ENCODE measurements at regions not wholly inside any gene's neighbourhood (a gene's known extent, or its start where the extent isn't known, plus 50 kb on each side); places are given as distances from the start of the nearest gene placed in this dataset.
"Not testable (repeated sequence)": the region's sequence is repeated elsewhere in the genome, so short reads cannot be mapped to it uniquely, and the experiment has no call there.

- no peak for TF ChIP-seq CTCF (IDR thresholded peaks at IDR 0.05; ENCODE audit: borderline replicate concordance, insufficient read depth, low read depth, low read length)
- no peak overlapping the region for H3K4me3 ChIP-seq (ENCODE audit: low read depth, low read length)
These were observed 130.2 kb upstream of the COBL start for GRCh38 chr7:51446785-51447184.

DNA sequence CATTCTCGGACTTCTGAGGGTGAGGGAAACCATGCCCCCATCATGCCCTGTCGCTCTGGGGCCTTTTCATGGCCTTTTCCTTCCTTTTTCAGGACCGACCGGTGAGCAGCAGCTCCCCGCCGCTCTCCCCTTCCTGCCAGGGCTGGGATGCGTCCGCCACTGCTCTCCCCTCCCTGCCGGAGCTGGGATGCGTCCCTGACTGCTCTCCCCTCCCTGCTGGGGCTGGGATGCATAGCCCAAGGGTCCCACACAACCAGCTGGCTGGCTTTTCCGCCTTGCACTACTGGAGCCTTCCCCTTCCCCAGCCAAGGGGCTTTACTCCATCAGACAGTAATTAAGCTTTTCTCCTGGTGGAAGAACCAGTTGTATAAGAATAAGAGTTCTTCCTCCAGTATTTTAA, 129.7 kb upstream of the COBL start:
- TF ChIP-seq CTCF (IDR thresholded peaks at IDR 0.05; ENCODE audit: borderline replicate concordance, insufficient read depth, low read depth, low read length): no peak
- no peak overlapping the region for H3K4me3 ChIP-seq (ENCODE audit: low read depth, low read length)

- H3K4me3 ChIP-seq (ENCODE audit: low read depth, low read length): no peak overlapping the region
- TF ChIP-seq CTCF (IDR thresholded peaks at IDR 0.05; ENCODE audit: borderline replicate concordance, insufficient read depth, low read depth, low read length): no peak
These were observed 128.3 kb upstream of the COBL start for GRCh38 chr7:51444936-51445335.

GRCh38 chr7:51430480-51431086, 114.0 kb upstream of the COBL start:
- TF ChIP-seq CTCF (IDR thresholded peaks at IDR 0.05; ENCODE audit: borderline replicate concordance, insufficient read depth, low read depth, low read length): peak; percentile 65
- H3K4me3 ChIP-seq (ENCODE audit: low read depth, low read length): no peak overlapping the region

DNA sequence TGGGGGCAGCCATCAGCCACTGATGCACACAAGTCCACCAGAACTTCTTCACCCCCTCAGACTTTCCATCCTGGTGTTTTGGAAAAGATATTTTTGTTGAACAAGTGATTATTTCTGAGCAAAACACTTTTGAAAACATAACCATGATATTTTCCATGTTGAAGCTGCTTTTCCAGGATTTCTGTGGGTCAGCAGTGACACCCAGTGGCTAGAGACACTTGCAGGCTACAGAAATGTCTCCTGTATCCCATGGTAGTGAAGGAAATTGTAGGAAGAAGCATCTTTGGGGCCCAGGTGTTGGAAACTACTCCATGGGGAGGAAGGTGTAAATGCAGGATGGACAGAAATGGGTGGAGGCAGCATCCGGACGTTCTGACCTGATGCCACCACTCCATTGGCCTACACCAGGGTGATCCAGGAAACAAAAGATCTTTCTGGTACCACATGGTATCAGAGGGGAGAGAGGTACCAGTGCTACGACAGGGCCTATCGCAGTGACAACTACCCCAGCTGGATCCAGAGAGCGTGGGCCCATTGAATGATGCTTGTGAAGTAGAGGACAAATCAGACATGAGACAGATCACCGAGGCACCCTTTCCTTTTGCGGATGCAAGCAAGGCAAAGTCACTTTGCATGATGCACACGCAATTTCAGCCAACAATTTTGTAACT, 111.7 kb upstream of the COBL start:
- no peak overlapping the region for H3K4me3 ChIP-seq (ENCODE audit: low read depth, low read length)

GRCh38 chr7:51426163-51426562, 109.6 kb upstream of the COBL start:
- no peak for TF ChIP-seq CTCF (IDR thresholded peaks at IDR 0.05; ENCODE audit: borderline replicate concordance, insufficient read depth, low read depth, low read length)
- no peak overlapping the region for H3K4me3 ChIP-seq (ENCODE audit: low read depth, low read length)

More for the DNA sequence above, 111.7 kb upstream of the COBL start:
- TF ChIP-seq CTCF (IDR thresholded peaks at IDR 0.05; ENCODE audit: borderline replicate concordance, insufficient read depth, low read depth, low read length): no peak

- H3K4me3 ChIP-seq (ENCODE audit: low read depth, low read length): not testable (repeated sequence)
These were observed 93.3 kb upstream of the COBL start for GRCh38 chr7:51409934-51410333.

DNA sequence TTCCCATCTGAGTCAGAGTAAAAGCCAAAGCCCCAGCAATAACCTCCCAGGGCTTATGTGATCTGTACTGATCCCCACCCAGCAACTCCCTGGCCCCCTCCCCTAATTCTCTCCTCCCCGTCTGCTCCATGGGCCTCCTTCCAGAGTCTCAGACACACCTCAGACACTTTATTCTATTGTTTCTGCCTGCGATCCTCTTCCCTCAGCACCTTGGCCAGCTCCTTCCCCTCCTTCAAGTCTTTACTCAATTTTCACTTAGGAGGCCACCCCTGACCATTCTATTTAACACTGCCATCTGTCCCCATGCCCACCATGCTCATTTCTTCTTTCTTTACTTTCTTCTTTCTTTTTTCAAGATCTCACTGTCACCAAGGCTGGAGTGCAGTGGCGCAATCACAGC, 81.0 kb upstream of the COBL start:
- not testable (repeated sequence) for H3K4me3 ChIP-seq (ENCODE audit: low read depth, low read length)

- H3K4me3 ChIP-seq (ENCODE audit: low read depth, low read length): not testable (repeated sequence)
These were observed 76.4 kb upstream of the COBL start for GRCh38 chr7:51393003-51393402.

- not testable (repeated sequence) for H3K4me3 ChIP-seq (ENCODE audit: low read depth, low read length)
These were observed 73.3 kb upstream of the COBL start for GRCh38 chr7:51389952-51390351.

DNA sequence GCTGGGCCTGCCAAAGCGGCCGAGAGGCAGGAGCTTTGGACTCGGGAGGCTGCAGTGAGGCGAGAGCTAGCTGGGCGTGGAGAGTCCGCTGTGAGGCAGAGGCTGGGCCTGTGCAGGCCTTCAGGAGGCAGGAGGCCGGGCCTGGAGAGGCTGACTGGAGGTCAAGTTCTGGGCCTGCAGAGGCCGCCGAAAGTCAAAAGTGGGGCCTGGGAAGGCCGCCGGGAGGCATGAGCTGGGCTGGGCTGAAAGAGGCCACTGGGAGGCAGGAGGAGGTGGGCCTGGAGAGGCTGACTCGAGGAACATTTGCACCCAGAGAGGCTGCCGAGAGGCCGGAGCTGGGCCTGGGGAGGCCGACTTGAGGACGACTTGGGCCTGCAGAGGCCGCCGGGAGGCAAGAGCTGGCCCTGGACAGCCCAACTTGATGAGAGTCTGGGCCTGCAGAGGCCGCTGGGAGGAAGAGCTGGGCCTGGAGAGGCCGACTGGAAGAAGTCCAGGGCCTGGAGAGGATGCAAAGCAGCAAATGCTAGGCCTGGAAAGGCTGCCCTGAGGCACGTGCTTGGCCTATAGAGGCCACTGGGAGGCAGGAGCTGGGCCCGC, 72.7 kb upstream of the COBL start:
- H3K4me3 ChIP-seq (ENCODE audit: low read depth, low read length): not testable (repeated sequence)

DNA sequence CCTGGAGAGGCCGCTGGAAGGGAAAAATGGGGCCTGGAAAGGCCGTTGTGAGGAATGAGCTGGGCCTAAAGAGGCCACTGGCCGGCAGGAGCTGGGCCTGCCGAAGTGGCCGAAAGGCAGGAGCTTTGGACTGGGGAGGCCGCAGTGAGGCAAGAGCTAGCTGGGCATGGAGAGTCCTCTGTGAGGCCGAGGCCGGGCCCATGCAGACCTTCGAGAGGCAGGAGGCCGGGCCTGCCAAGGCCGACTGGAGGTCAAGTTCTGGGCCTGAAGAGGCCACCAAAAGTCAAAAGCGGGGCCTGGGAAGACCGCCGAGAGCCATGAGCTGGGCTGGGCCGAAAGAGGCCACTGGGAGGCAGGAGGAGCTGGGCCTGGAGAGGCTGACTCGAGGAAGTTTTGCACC, 71.6 kb upstream of the COBL start:
- not testable (repeated sequence) for H3K4me3 ChIP-seq (ENCODE audit: low read depth, low read length)
